GM23338 (cell line): ENCODE measurements at regions not wholly inside any gene's neighbourhood (a gene's known extent, or its start where the extent isn't known, plus 50 kb on each side); places are given as distances from the start of the nearest gene placed in this dataset.

Source experiments
- ATAC-seq: fragments of 200-7000 bp; cut with Tn5 transposase; 3 replicates; pipeline ENCODE4 v1.9.1; 2020
- DNase-seq: peaks from one replicate; pipeline ENCODE4 v3.0.0-alpha.2; 2015; ENCODE audit warnings: low spot score
- H2AFZ ChIP-seq: fragments of 200-600 bp; sonication (generic); 2 replicates; pipeline ENCODE4 v1.8.0; 2016; ENCODE audit warnings: antibody characterized with exemption, mild to moderate bottlenecking, moderate library complexity
- H3F3A ChIP-seq: fragments of 200-600 bp; sonication (generic); replicated peaks from 2 replicates; pipeline ENCODE4 v1.8.0; 2017; ENCODE audit warnings: antibody characterized with exemption, mixed run types, low read depth
- H3K27ac ChIP-seq: fragments of 200-600 bp; sonication (generic); 2 replicates; pipeline ENCODE4 v1.6.1; 2016; ENCODE audit warnings: low read depth
- H3K27me3 ChIP-seq: fragments of 200-600 bp; sonication (generic); 2 replicates; pipeline ENCODE4 v1.8.0; 2016; ENCODE audit warnings: mild to moderate bottlenecking, mixed run types, moderate library complexity; ENCODE audit not compliant: insufficient read depth
- H3K36me3 ChIP-seq: fragments of 200-600 bp; sonication (generic); 2 replicates; pipeline ENCODE4 v1.8.0; 2016; ENCODE audit warnings: mild to moderate bottlenecking; ENCODE audit not compliant: insufficient read depth
- H3K4me1 ChIP-seq: fragments of 200-600 bp; sonication (generic); 2 replicates; pipeline ENCODE4 v1.8.0; 2016; ENCODE audit warnings: mild to moderate bottlenecking, moderate library complexity; ENCODE audit not compliant: insufficient read depth
- H3K4me2 ChIP-seq: fragments of 200-600 bp; sonication (generic); 2 replicates; pipeline ENCODE4 v1.7.1; 2017; ENCODE audit warnings: mixed run types
- H3K4me3 ChIP-seq: fragments of 200-600 bp; sonication (generic); 2 replicates; pipeline ENCODE4 v1.6.1; 2016; ENCODE audit warnings: mixed run types
- H3K79me2 ChIP-seq: fragments of 200-600 bp; sonication (generic); replicated peaks from 2 replicates; pipeline ENCODE4 v1.8.0; 2017; ENCODE audit warnings: mild to moderate bottlenecking; ENCODE audit not compliant: insufficient read depth
- H3K9me2 ChIP-seq: fragments of 200-600 bp; sonication (generic); 2 replicates; pipeline ENCODE4 v1.8.0; 2017; ENCODE audit not compliant: insufficient read depth
- H4K20me1 ChIP-seq: fragments of 200-600 bp; sonication (generic); replicated peaks from 2 replicates; pipeline ENCODE4 v1.8.0; 2017; ENCODE audit warnings: mild to moderate bottlenecking; ENCODE audit not compliant: insufficient read depth
- H3K27ac Mint-ChIP-seq: 2 replicates; pipeline ENCODE4 v1.8.0; 2020; ENCODE audit warnings: inconsistent platforms, mild to moderate bottlenecking, moderate library complexity, mixed read lengths
- H3K27me3 Mint-ChIP-seq: 3 replicates; pipeline ENCODE4 v1.8.0; 2022; ENCODE audit warnings: low read depth, mild to moderate bottlenecking, moderate library complexity, mixed read lengths, inconsistent platforms; ENCODE audit not compliant: insufficient read depth, poor library complexity
- H3K36me3 Mint-ChIP-seq: 3 replicates; pipeline ENCODE4 v1.8.0; 2021; ENCODE audit warnings: low read depth, mild to moderate bottlenecking, inconsistent platforms, moderate library complexity, mixed read lengths
- H3K4me1 Mint-ChIP-seq: 3 replicates; pipeline ENCODE4 v1.8.0; 2020; ENCODE audit warnings: mild to moderate bottlenecking, inconsistent platforms, mixed read lengths
- H3K4me3 Mint-ChIP-seq: 3 replicates; pipeline ENCODE4 v1.8.0; 2021; ENCODE audit warnings: moderate library complexity, mild to moderate bottlenecking, inconsistent platforms, mixed read lengths
- H3K9me3 Mint-ChIP-seq: 3 replicates; pipeline ENCODE4 v1.8.0; 2020; ENCODE audit warnings: moderate library complexity, mild to moderate bottlenecking, inconsistent platforms, mixed read lengths
- CREB1 ChIP-seq: fragments of 250-450 bp; sonication (Bioruptor Pico); IDR thresholded peaks from 2 replicates; pipeline ENCODE4 v1.5.0; 2020; ENCODE audit warnings: low read depth, mild to moderate bottlenecking, moderate library complexity
- CTCF ChIP-seq, 2 experiments: fragments of 200-600 bp in 1 of 2; sonication (generic) in 1 of 2; conservative IDR thresholded peaks; 2 replicates each; pipeline versions ENCODE4 v1.5.1 to v1.6.1; 2016 to 2017; ENCODE audit warnings: antibody characterized with exemption in 2 of 2, low read depth in 2 of 2, mild to moderate bottlenecking in 2 of 2, moderate library complexity in 1 of 2
- REST ChIP-seq: IDR thresholded peaks from one replicate; pipeline ENCODE4 v1.6.1; 2018; ENCODE audit warnings: antibody characterized with exemption; ENCODE audit not compliant: unreplicated experiment
- ZNF114 ChIP-seq: fragments of 250-450 bp; sonication (Bioruptor Pico); IDR thresholded peaks from 2 replicates; pipeline ENCODE4 v1.5.0; 2020; ENCODE audit warnings: mild to moderate bottlenecking, moderate library complexity
- ZNF331 ChIP-seq: fragments of 250-450 bp; sonication (Bioruptor Pico); IDR thresholded peaks from 2 replicates; pipeline ENCODE4 v1.5.0; 2020; ENCODE audit warnings: low read depth, mild to moderate bottlenecking, moderate library complexity
- TF ChIP-seq, protein P1 (sequence below): fragments of 250-450 bp; sonication (Bioruptor Pico); IDR thresholded peaks from 2 replicates; pipeline ENCODE4 v1.5.0; 2020; ENCODE audit warnings: mild to moderate bottlenecking, moderate library complexity

- Mint-ChIP-seq H3K9me3 (peaks cover under 1% of the 10 kb centered on the region; the same call in 1 of the 3 replicates), H3K4me3 (no peak overlapping the region), H3K27me3 (no peaks in the 10 kb centered on the region), H3K36me3 (no peaks in the 10 kb centered on the region), H3K4me1 (no peaks in the 10 kb centered on the region; the same call in 2 of the 3 replicates), H3K27ac (no peak overlapping the region)
- Histone ChIP-seq H3K27ac (no peak overlapping the region), H4K20me1 (no peaks in the 10 kb centered on the region), H3K79me2 (no peaks in the 10 kb centered on the region), H3F3A (no peaks in the 10 kb centered on the region), H3K36me3 (no peaks in the 10 kb centered on the region), H3K4me2 (no peak overlapping the region), H3K27me3 (no peaks in the 10 kb centered on the region), H3K4me1 (no peaks in the 10 kb centered on the region), H3K9me2 (no peaks in the 10 kb centered on the region), H2AFZ (0 out of 2 replicates have a peak overlapping the region, but pooled peaks have one; percentile 48), H3K4me3 (no peak overlapping the region)
- peak in 1 of 2 experiments; percentile 30; a peak in 1 of 4 replicates for TF ChIP-seq CTCF (conservative IDR thresholded peaks at IDR 0.05; ENCODE audit: low read depth in 2 of 2)
- no peak for TF ChIP-seq ZNF114 (CRISPR knock-in tag)
- no peak for TF ChIP-seq REST
- ATAC-seq (no peak), DNase-seq (peak; percentile 33)
These were observed 216.4 kb downstream of the KLF5 start for GRCh38 chr13:73275163-73275562.

GRCh38 chr13:73274147-73274546 is 215.3 kb downstream of the KLF5 start:
- no peaks in the 10 kb centered on the region; the same call in 2 of the 3 replicates for H3K4me1 Mint-ChIP-seq
- peaks cover 5% of the 10 kb centered on the region; the same call in 1 of the 3 replicates for H3K9me3 Mint-ChIP-seq
- H3K4me3 Mint-ChIP-seq = no peak overlapping the region
- H3K27me3 ChIP-seq = no peaks in the 10 kb centered on the region
- H3K9me2 ChIP-seq = no peaks in the 10 kb centered on the region
- H2AFZ ChIP-seq = no peak overlapping the region
- H3K27me3 Mint-ChIP-seq = no peaks in the 10 kb centered on the region
- H3K27ac ChIP-seq = no peak overlapping the region
- H4K20me1 ChIP-seq = no peaks in the 10 kb centered on the region
- H3K4me1 ChIP-seq = no peaks in the 10 kb centered on the region
- DNase-seq = no peak
- H3K27ac Mint-ChIP-seq = no peak overlapping the region
- no peaks in the 10 kb centered on the region for H3K36me3 ChIP-seq
- no peaks in the 10 kb centered on the region for H3K36me3 Mint-ChIP-seq
- H3K4me2 ChIP-seq = no peak overlapping the region
- no peaks in the 10 kb centered on the region for H3K79me2 ChIP-seq
- no peak overlapping the region for H3K4me3 ChIP-seq
- no peak for ATAC-seq
- no peaks in the 10 kb centered on the region for H3F3A ChIP-seq
- no peak for TF ChIP-seq ZNF331
- TF ChIP-seq REST = no peak
- no peak for TF ChIP-seq CREB1 (CRISPR knock-in tag)
- TF ChIP-seq, protein P1, sequence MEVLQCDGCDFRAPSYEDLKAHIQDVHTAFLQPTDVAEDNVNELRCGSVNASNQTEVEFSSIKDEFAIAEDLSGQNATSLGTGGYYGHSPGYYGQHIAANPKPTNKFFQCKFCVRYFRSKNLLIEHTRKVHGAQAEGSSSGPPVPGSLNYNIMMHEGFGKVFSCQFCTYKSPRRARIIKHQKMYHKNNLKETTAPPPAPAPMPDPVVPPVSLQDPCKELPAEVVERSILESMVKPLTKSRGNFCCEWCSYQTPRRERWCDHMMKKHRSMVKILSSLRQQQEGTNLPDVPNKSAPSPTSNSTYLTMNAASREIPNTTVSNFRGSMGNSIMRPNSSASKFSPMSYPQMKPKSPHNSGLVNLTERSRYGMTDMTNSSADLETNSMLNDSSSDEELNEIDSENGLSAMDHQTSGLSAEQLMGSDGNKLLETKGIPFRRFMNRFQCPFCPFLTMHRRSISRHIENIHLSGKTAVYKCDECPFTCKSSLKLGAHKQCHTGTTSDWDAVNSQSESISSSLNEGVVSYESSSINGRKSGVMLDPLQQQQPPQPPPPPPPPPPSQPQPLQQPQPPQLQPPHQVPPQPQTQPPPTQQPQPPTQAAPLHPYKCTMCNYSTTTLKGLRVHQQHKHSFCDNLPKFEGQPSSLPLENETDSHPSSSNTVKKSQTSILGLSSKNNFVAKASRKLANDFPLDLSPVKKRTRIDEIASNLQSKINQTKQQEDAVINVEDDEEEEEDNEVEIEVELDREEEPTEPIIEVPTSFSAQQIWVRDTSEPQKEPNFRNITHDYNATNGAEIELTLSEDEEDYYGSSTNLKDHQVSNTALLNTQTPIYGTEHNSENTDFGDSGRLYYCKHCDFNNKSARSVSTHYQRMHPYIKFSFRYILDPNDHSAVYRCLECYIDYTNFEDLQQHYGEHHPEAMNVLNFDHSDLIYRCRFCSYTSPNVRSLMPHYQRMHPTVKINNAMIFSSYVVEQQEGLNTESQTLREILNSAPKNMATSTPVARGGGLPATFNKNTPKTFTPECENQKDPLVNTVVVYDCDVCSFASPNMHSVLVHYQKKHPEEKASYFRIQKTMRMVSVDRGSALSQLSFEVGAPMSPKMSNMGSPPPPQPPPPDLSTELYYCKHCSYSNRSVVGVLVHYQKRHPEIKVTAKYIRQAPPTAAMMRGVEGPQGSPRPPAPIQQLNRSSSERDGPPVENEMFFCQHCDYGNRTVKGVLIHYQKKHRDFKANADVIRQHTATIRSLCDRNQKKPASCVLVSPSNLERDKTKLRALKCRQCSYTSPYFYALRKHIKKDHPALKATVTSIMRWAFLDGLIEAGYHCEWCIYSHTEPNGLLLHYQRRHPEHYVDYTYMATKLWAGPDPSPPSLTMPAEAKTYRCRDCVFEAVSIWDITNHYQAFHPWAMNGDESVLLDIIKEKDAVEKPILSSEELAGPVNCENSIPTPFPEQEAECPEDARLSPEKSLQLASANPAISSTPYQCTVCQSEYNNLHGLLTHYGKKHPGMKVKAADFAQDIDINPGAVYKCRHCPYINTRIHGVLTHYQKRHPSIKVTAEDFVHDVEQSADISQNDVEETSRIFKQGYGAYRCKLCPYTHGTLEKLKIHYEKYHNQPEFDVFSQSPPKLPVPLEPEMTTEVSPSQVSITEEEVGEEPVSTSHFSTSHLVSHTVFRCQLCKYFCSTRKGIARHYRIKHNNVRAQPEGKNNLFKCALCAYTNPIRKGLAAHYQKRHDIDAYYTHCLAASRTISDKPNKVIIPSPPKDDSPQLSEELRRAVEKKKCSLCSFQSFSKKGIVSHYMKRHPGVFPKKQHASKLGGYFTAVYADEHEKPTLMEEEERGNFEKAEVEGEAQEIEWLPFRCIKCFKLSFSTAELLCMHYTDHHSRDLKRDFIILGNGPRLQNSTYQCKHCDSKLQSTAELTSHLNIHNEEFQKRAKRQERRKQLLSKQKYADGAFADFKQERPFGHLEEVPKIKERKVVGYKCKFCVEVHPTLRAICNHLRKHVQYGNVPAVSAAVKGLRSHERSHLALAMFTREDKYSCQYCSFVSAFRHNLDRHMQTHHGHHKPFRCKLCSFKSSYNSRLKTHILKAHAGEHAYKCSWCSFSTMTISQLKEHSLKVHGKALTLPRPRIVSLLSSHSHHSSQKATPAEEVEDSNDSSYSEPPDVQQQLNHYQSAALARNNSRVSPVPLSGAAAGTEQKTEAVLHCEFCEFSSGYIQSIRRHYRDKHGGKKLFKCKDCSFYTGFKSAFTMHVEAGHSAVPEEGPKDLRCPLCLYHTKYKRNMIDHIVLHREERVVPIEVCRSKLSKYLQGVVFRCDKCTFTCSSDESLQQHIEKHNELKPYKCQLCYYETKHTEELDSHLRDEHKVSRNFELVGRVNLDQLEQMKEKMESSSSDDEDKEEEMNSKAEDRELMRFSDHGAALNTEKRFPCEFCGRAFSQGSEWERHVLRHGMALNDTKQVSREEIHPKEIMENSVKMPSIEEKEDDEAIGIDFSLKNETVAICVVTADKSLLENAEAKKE (CRISPR knock-in tag) = no peak
